ENCODE measurements at regions not wholly inside any gene's neighbourhood (a gene's known extent, or its start where the extent isn't known, plus 50 kb on each side); places are given as distances from the start of the nearest gene placed in this dataset.

GRCh38 chr4:122988696-122989095 is 66.3 kb upstream of the NUDT6 start:
- TF ChIP-seq CTCF (IDR thresholded peaks at IDR 0.05): no peak
- DNase-seq (no peak), ATAC-seq (no peak)
- no peak overlapping the region for H3K27ac ChIP-seq
- H3K9me3 ChIP-seq: peaks cover 18% of the 10 kb centered on the region
- intact Hi-C loops (cut with DNase I): no loop called here
- no peaks in the 10 kb centered on the region for H3K36me3 ChIP-seq
- no peaks in the 10 kb centered on the region for H3K27me3 ChIP-seq (ENCODE audit: low read depth)
- no peaks in the 10 kb centered on the region for H3K4me1 ChIP-seq
- no peak overlapping the region for H3K4me3 ChIP-seq

- no peak for TF ChIP-seq CTCF (IDR thresholded peaks at IDR 0.05)
- DNase-seq: no peak
- Histone ChIP-seq H3K4me3 (no peak overlapping the region), H3K36me3 (no peaks in the 10 kb centered on the region), H3K27ac (no peak overlapping the region), H3K4me1 (no peaks in the 10 kb centered on the region), H3K9me3 (peaks cover 18% of the 10 kb centered on the region), H3K27me3 (ENCODE audit: low read depth) (no peaks in the 10 kb centered on the region)
- ATAC-seq: no peak
- intact Hi-C loops (cut with DNase I): no loop called here
Observed at GRCh38 chr4:122990891-122991290, 68.5 kb upstream of the NUDT6 start.

GRCh38 chr4:122992057-122992456 is 69.7 kb upstream of the NUDT6 start:
- Histone ChIP-seq H3K36me3 (no peaks in the 10 kb centered on the region), H3K27ac (no peak overlapping the region), H3K27me3 (ENCODE audit: low read depth) (no peaks in the 10 kb centered on the region), H3K9me3 (peaks cover 18% of the 10 kb centered on the region), H3K4me1 (no peaks in the 10 kb centered on the region), H3K4me3 (no peak overlapping the region)
- intact Hi-C loops (cut with DNase I): no loop called here
- no peak for DNase-seq
- no peak for ATAC-seq
- no peak for TF ChIP-seq CTCF (IDR thresholded peaks at IDR 0.05)

- intact Hi-C loops (cut with DNase I): no loop called here
- H3K9me3 ChIP-seq: peaks cover 15% of the 10 kb centered on the region
- H3K4me3 ChIP-seq: no peak overlapping the region
- ATAC-seq (no peak), DNase-seq (no peak)
- no peaks in the 10 kb centered on the region for H3K4me1 ChIP-seq
- no peaks in the 10 kb centered on the region for H3K36me3 ChIP-seq
- TF ChIP-seq CTCF (IDR thresholded peaks at IDR 0.05): no peak
- H3K27ac ChIP-seq: no peak overlapping the region
- no peaks in the 10 kb centered on the region for H3K27me3 ChIP-seq (ENCODE audit: low read depth)
Observed at GRCh38 chr4:122992641-122993040, 70.2 kb upstream of the NUDT6 start.

GRCh38 chr4:122996350-122996749 is 74.0 kb upstream of the NUDT6 start:
- Histone ChIP-seq H3K27me3 (ENCODE audit: low read depth) (no peaks in the 10 kb centered on the region), H3K9me3 (no peaks in the 10 kb centered on the region), H3K4me1 (no peaks in the 10 kb centered on the region), H3K36me3 (no peaks in the 10 kb centered on the region), H3K4me3 (no peak overlapping the region), H3K27ac (no peak overlapping the region)
- intact Hi-C loops (cut with DNase I): no loop called here
- no peak for ATAC-seq
- no peak for TF ChIP-seq CTCF (IDR thresholded peaks at IDR 0.05)
- no peak for DNase-seq

Measured in lower lobe of right lung (tissue), 2 donors.